Activated CD4-positive, alpha-beta T cell treated with anti-CD3 and anti-CD28 coated beads, Interleukin-2, Interleukin-6, amounts not matched to agents 100 ng/mL and 50 ng/mL, durations not matched to agents 16 hours and 8 hours (primary cell): ENCODE measurements at regions not wholly inside any gene's neighbourhood (a gene's known extent, or its start where the extent isn't known, plus 50 kb on each side); places are given as distances from the start of the nearest gene placed in this dataset.

Source experiments
- DNase-seq: peaks from one replicate; pipeline ENCODE4 v3.0.0-alpha.2; 2020

DNA sequence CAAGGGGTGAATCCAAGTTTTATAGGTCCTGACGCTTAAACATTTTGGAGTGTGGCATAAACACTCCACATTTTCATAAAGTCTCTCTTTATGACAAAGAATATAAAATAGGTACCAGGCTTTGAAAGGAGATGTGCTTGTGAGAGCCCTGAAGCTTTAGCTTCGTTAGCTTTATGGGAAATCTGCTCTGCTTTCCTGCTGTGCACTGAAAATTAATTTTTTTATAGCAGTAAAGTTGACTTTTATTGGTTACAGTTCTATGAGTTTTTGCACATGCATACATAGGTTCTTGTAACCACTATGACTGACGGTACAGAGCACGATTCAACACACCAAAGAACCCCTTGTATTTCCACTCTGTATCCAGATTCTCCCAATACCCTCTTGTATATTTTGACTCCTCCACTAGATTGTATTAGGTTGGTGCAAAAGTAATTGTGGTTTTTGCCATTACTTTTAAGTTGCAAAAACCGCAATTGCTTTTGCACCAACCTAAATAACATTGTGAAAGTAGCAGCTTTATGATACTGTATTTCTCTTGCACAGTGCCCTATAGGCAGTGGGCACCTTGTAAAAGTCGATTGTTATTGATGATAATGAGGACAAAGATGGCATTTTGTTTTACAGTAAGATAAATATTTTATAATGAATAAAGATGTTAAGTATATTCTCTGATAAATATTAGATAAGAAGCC, 145.2 kb upstream of the AKIRIN2 start:
- DNase-seq: no peak

DNA sequence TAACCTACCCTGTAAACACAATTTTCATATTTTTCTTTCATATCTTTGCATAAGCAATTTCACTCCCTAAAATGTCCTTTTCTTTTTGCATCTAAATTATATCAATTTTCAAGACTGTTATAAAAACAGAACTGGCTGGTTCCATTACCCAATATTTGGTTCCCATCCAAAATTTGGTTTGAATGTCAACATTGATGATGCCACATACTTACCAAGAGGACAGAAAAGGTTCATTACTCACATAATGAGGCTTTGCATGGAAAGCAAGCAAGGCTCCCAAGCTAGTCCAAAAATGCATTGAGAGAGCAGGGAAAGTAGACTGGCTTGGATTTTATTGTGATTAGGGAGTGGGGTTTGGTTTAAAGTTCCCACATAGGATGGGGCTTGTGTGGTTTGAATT, 144.4 kb upstream of the AKIRIN2 start:
- DNase-seq: no peak

DNA sequence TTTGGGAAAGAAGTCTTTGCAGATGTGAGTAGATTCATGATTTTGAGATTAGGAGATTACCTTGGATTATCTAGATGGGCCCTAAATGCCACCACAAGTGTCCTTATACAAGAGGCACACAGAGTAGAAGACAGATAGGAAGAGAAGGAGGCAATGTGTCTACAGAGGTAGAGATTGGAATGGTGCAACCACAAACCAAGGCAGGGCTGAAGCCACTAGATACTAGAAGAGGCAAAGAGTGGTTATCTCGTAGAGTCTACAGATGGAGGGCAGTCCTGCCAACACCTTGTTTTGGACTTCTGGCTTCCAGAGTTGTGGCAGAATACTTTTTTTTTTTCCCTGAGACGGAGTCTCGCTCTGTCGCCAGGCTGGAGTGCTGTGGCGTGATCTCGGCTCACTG, 138.3 kb upstream of the AKIRIN2 start:
- no peak for DNase-seq

DNA sequence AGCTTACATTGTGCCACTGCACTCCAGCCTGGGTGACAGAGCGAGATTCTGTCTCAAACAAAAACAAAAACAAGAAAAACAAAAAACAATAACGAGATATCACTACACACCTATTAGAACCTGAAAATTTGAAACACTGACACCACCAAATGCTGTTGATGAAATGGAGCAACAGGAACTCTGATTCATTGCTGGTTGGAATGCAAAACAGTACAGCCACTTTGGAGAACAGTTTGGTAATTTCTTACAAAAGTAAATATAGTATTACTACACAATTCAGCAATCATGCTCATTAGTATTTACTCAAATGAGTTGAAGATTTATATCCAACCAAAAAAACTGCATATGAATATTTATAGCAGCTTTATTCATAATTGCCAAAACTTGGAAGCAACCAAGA, 135.8 kb upstream of the AKIRIN2 start:
- no peak for DNase-seq

DNA sequence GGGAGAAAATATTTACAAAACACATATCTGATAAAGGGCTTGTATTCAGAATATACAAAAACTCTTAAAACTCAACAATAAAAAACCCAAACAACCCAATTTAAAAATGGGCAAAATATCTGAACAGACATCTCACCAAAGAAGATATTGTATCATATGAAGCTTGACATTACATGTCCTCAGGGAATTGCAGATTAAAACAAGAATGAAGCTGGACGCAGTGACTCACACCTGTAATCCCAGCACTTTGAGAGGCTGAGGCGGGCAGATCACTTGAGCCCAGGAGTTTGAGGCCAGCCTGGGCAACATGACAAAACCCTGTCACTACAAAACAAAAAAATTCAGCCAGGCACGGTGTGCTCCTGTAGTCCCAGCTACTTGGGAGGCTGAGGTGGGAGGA, 135.4 kb upstream of the AKIRIN2 start:
- no peak for DNase-seq

DNA sequence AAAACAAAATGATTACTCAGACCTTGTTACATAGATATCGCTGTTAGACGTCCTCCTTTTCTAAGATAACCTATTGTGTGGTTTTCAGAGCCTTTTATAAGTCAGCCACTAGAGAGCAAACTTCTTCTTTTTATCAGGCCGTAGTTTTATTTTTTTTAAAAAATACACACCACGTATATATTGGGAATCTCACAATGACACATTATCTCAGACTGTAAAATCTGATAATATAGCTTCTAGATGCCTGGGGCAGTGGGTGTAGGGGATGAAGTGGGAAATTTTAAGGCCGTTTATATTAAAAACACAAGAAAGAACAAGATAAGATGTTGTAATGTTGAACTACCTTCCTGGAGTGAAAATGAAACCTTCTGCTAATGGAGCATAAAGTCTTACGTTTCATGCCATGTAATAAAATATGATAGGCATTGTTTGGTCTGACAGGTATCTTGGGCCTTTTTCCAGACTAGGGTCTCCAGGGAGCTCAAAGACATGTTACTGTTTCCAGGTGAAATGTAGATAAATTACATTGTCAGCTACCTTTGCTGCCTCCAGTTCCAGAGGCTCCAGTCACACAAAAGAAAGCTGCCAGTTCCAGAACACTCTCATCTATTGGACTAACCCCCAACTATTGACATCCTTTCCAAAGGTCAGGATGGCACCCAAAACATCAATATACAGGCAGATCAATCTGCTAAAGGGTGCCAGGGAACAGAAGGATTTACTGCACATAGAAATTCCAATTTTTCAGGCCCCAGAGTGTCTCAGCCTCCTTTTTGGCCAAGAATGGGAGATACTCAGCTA, 130.2 kb upstream of the AKIRIN2 start:
- peak; percentile 37 for DNase-seq

DNA sequence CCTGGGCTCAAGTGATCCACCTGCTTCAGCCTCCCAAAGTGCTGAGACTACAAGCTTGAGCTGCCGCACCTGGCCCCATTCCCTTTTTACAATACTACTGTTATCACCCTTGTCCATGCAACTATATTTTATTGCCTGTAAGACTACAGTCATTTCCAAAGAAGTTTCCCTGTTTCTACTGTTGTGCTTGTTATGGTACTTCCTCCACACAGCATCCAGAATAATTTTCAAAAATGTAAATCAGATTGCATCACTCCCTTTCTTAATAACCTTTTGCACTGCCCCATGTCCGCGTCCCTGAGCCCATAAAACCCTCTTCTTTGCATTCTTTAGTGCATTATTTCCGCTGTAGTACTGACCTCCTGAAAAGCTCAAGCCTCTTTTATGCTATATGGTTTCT, 128.9 kb upstream of the AKIRIN2 start:
- DNase-seq: no peak

DNA sequence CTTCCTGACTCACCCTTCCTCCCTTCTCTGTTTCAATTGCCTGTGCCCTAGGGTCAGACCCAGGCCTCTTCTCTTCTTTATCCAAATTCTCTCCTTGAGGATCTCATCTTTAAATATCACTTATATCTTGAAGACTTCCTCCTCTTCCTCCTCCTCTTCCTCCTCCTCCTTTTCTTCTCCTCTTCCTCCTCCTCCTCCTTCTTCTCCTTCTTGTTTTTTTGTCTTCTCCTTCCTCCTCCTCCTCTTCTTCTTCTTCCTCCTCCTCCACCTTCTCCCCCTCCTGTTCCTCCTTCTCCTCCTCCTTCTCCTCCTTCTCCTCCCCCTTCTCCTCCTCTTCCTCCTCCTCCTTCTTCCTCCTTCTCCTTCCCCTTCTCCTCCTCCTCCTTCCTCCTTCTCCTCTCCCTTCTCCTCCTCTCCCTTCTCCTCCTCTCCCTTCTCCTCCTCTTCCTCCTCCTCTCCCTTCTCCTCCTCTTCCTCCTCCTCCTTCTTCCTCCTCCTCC, 127.6 kb upstream of the AKIRIN2 start:
- DNase-seq: no peak

DNA sequence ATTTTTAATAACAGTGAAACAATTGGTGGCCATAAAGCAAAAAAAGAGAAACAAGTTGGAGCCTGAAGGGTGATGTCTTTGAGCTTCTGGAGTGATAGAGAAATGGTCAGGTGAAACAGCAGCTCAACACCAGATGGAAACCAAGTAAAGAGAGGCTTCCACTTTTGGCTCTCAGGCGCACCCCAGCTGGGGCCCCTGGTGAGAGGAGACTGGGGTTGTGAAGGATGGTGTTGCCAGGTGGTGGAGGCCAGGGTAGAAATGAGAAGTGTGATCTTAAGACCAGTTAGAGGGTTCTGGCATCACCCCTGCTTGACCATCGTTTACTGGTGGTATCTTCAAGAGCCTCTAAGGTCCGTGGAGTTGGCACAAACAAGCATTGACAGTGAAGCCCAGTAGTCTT, 126.0 kb upstream of the AKIRIN2 start:
- DNase-seq: no peak

DNA sequence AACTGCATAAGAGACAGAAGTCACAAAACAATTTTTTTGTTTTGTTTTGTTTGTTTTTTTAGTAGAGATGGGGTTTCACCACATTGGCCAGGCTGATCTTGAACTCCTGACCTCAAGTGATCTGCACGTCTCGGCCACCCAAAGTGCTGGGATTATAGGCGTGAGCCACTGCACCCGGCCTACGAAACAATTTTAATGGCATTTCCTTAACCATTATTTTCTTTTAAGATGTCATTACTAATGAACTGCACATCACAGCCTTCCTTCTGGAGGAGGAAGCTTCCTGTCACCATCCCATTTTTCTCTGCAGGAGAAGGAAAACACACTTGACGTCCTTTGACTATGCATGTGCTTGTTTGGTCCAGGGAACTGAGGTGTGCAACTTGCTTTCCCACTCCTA, 125.3 kb upstream of the AKIRIN2 start:
- no peak for DNase-seq

DNA sequence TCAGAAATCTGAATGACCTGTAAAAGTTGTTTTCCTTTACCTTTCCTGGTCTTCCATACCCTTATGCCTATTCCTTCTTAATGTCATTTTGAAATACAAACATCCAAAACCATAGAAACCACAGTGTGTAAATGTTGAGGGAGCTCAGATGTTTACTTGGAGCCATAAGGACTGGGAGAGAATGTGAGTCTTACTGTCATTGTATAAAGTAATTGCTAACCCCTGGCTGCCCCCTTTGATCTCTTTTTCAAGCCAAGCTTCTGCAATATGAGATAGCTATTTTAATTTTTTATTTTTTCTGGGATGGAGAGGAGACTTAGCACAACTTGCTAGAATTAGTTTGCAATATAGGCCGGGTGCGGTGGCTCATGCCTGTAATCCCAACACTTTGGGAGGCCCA, 124.4 kb upstream of the AKIRIN2 start:
- DNase-seq: no peak

DNA sequence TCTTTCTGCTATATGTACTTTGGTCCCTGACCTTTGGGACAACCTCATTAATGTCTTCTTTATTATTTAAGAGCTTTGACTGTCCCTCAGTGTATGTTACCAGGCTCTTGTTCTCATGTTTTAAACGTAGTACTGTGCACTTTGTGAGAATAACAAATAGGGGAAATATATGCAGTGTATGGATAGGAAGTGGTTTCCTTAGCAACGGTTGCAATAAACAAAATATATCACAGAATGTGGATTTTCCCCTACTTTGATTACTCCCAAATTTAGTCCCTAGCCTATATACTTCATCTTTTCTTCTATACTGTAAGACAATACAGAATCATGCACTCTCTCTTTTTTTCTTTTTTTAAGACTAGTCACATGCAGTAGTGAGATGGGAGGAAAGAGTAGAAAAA, 123.8 kb upstream of the AKIRIN2 start:
- DNase-seq: no peak

DNA sequence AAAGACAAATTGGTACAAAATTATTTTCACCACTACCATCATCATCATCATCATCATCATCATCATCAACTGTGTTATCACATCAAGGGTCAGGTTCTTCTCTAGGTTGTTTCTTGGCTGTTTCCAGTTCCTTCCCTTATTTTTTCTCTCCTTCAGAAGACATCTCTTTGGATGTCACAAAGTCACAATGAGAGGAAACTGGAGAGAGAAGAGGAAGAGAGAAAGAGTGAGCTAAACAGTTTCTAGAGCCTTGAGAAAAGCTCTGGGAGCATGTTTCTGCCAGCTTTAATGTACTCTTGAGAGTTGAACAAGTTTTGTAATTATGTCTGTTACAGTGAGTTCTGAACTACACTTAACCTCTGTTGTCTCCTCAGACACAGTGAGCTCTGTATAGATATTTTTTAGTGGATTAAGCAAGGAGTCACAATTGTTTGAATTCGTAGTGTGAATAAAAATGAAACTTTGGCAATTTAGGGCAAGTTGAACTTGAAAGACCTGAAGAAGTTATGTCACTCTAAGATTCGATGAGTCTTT, 123.0 kb upstream of the AKIRIN2 start:
- DNase-seq: no peak

DNA sequence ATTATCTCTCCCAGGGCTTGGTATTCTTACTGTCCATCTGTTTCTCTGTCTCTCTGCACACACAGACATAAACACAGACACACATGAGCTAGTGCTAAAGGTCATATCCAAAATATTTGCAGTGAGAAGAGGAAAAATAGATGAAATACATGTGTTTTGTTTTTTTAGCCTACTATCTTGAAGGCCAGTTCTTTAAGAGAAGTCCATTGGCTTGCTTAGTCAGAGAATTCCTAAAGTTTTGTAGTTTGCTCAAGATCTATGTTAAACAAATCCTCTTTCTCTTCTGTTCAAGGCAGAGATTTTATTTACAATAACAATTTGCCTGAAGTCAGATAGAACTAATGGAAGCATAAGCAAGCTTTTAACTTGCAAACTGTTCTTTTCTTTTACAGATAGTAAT, 120.0 kb upstream of the AKIRIN2 start:
- no peak for DNase-seq

DNA sequence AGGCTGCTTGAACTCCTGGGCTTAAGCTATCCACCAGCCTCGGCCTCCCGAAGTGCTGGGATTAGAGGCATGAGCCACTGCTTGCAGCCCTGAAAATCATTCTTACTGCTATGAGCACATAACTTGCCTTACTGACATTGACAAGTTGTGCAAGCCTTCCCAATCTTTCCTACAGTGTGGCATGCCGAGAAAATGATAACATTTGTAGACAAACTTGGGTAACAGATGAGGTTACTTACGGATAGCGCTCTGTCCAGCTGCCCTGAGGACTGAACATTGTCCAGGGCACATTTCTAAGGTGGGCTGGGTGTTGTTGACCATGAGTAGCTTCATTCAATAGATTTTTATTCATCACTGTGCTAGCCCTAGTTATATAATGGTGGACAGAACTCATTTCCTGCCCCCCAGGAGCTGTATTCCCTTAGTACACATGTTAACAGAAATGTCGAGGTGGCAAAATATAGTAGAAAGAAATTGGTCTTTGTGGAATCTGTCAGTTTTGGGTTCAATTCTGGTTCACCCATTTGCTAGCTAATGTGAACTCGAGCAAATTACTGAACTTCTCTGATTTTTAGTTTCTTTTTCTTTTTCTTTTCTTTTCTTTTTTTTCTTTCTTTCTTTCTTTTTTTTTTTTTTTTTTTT, 118.4 kb upstream of the AKIRIN2 start:
- DNase-seq: no peak

DNA sequence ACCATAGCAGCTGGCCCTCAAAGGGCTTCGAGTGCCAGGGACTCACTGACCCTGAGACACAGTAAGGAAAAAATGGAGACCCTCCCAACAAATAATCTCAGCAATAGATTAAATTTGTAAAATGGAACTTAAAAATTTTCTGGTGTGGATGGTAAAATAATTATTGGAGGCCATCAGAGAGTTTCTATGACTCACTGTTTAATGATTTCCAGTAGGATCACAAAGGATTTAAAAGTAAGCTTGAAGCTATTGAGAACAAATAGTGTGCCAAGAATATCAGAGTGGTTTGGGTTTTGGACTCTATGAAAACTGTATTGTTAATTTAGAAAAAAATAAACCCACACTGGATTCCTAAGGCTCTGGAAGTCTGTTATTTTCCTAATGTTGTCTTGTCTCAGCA, 115.2 kb upstream of the AKIRIN2 start:
- no peak for DNase-seq

DNA sequence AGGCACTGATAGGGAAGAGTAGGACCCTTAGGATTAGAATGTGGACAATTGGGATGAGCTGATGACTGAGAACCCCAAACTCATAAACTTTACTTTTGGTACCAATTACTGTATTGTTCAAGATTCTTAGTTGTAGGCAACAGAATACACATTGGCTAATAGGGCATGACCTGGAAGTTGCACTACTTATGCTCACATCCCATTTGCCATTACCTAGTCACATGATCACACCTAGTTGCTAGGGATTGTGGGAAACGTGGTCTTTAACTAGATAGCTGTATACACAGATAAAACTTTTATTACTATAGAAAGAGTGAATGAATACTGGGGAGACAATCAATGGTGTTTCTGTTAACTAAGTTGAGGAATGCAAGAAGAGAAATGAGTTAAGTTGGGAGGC, 113.4 kb upstream of the AKIRIN2 start:
- DNase-seq: no peak

DNA sequence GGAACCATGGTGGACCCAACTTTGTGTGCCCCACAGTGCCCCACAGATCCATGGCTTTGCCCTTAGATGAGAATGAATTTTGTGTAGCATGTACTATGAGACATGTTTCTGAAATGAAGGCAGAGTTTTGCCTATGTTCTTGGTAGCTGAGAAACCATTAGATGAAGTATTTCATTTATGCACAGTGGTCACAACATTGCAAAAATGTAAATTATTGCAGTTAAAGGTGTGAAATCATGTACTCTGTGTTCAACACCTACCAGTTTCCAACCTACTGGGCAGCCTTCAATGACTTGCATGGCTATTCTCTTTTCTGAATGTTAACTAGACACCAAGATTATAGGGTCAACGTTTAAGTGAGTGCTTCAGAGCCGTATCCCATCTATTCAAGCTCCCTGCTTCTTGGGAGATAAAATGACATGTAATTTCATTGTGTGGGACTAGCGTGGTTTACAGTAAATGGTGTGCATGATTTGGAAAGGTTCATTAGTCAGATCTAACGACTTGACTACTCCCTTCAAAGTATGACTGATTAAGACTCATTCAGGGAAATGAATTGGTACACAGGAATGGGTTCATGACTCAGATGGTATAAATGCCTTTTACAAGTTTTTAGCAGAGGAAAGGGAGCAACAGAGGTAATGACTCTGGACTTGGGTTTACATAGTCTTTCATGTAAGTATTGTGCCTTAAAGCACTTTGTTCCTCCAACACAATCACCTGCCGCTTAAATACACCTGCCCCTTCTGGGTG, 106.1 kb upstream of the AKIRIN2 start:
- DNase-seq: peak; percentile 88

DNA sequence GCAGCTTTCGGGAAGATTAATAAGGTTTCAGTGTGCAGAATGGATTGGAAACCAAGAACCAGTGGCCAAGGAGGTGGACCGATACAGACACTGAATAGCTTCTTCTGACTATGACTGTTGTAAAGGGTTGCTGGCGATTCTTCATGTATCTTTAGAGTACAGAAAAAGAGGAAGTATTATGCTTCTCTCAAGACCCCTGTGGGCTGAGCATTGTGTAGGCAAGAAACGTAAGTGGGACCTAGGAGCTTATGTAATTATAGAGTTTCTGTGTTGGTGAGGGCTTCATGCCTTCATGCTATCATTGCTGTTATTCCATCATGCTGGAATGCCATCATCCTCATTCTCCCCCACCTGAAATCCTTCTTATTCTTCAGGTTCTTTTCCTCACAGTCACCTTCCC, 105.4 kb upstream of the AKIRIN2 start:
- DNase-seq: no peak

DNA sequence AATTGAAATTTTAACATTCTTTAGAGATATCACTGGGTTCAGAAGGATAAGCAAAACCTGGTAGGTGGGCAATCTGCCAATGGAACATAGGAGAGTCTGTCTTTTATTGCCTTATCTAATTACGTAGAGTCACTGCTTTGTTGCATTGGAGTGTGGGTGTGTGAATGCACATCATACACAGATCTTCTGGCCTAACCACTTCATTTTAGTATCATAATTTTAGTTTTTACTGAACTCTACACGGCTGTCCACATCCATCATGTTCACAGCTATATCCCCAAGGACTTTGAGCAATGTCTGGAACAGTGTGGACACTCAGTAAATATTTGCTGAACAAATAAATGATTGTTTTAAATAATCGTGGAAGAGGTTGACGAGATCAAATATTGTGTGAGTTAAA, 104.6 kb upstream of the AKIRIN2 start:
- no peak for DNase-seq

DNA sequence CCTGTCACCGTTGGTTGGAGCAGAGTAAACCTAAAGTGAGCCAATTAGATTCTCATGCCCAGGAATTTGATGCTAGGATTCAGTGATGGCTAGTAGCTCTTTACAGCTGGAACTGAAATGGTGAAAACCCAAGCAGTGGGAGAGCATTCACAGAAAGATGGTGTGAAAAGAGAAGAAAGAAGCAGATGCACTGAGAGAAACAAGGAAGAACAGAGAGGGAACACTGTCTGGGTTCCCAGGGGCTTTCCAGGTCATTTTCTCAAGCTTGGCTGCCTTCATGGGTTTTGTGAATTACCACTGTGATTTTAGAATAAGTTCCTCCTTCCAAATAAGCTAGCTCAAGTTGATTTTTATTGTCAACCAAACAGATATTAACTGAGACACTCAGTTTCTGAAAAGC, 104.1 kb upstream of the AKIRIN2 start:
- DNase-seq: no peak

DNA sequence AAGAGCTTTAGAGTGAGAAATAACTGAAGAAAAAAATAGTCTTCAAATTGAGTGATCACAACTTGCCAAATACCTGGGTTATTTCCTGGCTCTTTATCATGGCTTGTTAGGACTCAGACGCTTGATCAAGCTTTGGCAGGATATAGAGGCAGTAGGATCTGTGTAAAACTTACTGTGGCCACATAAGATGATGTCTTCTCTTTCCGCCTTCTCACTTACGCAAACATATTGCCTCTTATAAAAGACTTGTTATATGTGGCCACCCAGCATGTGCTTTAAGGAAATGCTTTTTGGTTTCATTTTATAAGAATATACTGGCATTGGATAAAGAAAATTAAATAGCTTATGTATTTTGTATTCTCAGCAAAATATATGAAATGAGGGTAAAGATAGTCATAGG, 101.8 kb upstream of the AKIRIN2 start:
- no peak for DNase-seq

DNA sequence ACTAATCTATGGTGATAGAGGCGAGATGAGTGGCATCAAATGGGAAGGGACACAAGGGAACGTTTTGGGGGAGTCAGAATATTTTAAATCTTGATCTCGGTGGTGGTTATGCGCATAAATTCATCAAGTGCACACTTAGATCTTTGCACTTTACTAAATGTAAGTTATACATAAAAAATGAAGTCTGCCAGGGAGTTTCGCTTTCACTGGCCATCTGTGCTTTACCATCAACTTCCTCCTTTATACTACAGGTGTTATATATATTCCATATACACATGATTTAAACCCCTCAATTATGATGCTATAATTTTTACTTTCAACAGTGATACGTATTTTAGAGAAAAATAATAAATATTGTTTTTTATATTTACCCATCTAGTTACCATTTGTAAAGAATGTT, 97.6 kb upstream of the AKIRIN2 start:
- no peak for DNase-seq
